Smooth muscle cell of the brain vasculature (primary cell): ENCODE measurements at regions not wholly inside any gene's neighbourhood (a gene's known extent, or its start where the extent isn't known, plus 50 kb on each side); places are given as distances from the start of the nearest gene placed in this dataset.

Experiments used
- DNase-seq: peaks from one replicate; pipeline ENCODE4 v3.0.0-alpha.2; 2012; ENCODE audit warnings: low read depth, low spot score

DNA sequence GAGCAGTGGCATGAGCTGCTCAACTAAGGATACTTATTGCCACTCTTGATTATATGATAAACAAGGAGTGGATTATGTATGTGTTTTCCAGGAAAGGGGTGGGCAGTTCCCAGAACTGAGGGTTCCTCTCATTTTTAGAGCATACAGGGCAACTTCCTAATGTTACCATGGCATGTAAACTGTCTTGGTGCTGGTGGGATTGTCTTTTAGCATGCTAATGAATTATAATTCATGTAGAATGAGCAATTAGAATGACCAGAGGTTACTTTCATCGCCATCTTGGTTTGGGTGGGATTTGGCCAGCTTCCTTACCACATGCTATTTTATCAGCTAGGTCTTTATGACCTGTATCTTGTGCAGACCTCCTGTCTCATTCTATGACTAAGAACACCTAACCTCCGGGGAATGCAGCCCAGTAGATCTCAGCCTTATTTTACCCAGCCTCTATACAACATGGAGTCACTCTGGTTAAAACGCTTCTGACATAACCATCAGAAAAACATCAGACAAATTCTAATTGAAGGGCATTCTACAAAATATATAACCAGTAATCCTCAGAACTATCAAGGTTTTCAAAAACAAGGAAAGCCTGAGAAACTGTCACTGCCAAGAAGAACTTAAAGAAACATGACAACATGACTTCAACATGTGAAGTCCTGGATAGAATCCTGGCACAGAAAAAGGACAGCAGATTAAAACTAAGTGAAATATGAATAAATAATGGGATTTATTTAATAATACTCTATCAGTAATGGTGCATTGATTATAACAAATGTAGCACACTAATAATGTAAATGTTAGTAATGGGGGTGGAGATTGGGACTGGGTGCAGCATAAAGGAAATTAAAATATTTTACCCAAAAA is 365.0 kb downstream of the SEMA3D start:
- DNase-seq = no peak

GRCh38 chr7:84820481-84820880 is 366.4 kb downstream of the SEMA3D start:
- DNase-seq = no peak

GRCh38 chr7:84817016-84817415 is 369.8 kb downstream of the SEMA3D start:
- no peak for DNase-seq

DNA sequence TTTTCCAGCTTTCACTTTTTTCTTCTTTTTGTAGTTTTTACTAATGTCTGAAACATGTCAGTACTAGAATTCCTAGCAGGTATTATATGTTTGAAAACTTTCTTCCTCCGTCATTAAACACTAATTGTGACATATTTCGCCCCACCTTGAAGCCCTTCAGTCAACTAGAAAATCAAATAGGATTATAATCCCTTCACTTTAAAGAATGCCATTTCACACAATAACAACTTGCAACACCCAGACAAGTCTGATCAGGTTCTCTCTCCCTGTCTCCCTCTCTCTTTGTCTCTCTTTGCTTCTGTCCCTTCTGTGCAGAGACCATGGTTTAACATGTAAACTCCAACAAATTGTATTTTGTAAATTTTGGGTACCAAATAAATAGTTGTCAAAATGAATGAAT is 373.5 kb downstream of the SEMA3D start:
- no peak for DNase-seq

- DNase-seq = no peak
Measured at GRCh38 chr7:84812021-84812420, 374.8 kb downstream of the SEMA3D start.

- no peak for DNase-seq
Measured at GRCh38 chr7:84811362-84811761, 375.5 kb downstream of the SEMA3D start.

GRCh38 chr7:84809877-84810276 is 377.0 kb downstream of the SEMA3D start:
- DNase-seq = no peak

GRCh38 chr7:84803979-84804378 is 382.9 kb downstream of the SEMA3D start:
- no peak for DNase-seq

DNA sequence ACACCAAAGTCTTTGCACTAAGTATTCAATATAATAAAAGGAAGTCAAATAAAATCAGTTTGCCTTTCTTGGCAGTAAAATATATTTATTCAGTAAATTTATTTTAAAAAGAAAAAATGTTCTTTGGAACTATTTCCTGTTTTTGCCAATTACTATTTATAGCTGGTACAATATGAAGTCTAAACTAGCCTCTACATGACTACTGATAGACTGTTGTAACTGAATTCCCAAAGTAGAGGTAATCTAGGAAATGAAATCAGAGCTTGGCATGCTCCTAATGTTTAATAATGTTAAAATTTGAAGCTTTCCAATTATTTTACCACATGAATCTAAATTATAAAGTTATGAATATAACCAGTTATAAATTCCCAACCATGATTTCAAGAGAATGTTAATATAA is 385.5 kb downstream of the SEMA3D start:
- no peak for DNase-seq

- no peak for DNase-seq
Measured at GRCh38 chr7:84800846-84801245, 386.0 kb downstream of the SEMA3D start.

- no peak for DNase-seq
Measured at GRCh38 chr7:84799106-84799505, 387.8 kb downstream of the SEMA3D start.

GRCh38 chr7:84792231-84792893 is 394.5 kb downstream of the SEMA3D start:
- DNase-seq = no peak

DNA sequence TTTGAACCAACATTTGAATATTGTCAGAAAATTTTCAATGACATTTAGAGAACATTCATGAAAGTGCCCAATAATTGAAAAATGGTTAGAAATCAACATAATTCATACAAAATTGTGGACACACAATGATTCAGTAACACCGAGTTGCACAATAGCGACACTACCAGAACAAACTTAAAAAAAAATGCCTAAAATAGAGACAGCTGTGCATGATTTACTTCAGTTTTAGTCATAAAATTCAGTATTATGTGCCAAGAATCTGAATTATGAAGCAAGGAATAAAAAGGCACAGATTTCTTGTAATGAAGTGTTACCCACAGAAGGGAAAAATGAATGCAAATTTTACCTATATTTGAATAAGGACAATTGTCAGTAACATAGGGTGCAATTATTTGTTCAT is 396.0 kb downstream of the SEMA3D start:
- DNase-seq = no peak

DNA sequence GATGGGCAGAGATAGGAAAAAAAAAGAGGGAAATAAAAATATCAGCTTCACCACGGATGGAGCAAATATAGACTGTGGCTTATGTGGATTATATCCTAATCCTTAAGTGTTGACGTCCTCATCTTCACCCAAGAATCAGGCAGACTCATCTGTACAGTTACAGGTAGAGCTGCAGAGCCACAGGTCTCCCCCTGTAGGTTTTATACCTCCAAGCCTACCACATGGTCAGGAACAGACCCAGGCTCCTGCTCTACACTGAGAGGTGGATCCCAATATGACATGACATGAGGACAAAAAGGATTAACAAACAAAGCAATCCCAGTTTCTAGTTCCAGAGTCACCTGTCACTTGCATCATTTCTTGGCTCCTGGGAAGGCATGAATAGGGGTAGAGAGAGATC is 400.8 kb downstream of the SEMA3D start:
- no peak for DNase-seq

DNA sequence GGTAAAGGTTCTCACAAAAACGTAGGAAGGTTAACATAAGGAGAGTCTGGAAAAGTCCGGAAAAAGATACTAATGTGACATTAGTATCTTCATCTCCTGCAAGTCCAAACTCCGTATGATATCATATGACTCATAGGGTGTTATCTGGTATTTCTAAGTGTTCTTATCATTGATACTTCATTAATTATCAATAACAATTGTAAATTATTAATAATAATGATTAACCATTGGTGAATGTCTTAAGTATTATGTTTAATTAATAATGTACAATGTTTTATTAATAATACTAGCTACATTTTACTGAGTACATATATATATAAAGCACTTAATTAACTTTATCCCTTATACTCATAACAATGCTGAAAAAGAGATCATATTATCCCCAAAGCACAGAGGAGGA is 402.4 kb downstream of the SEMA3D start:
- DNase-seq = no peak

GRCh38 chr7:84783141-84783778 is 403.6 kb downstream of the SEMA3D start:
- no peak for DNase-seq

DNA sequence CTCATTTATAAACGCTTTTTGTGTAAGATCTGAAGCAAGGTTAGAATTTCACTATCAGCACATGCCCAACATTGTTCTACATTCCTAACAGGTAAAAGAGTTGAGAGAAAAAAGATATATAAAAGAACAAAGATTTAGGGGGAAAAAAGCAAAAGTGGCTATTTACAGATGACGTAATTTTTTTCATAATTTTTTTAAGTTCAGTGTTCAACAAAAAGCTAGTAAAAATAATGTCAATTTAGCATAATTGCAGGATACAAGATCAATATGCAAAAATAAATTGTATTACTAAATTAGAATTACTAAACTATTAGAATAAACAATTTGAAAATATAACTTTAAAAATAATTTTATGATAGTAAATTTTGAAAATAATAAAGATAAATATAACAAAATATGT is 405.0 kb downstream of the SEMA3D start:
- no peak for DNase-seq

GRCh38 chr7:84780158-84781124 is 406.4 kb downstream of the SEMA3D start:
- no peak for DNase-seq

DNA sequence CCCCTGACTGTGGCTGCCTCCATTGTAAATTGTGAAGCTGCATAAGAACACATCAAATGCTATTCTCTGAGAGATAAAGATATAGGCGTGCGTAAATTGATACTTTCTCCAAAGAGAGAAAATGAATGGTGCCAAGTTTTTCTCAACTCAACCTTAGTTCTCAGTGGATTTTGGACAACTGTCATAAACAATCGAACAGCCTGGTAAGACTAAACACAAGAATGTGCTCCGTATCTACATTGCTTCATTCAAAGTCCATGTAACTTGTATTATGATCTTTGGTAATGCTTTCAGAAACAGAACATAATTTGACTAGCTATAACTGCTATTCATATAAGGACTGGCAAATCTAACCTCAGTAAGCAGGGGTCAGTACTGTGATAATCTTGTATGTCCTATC is 429.1 kb downstream of the SEMA3D start:
- DNase-seq = no peak

DNA sequence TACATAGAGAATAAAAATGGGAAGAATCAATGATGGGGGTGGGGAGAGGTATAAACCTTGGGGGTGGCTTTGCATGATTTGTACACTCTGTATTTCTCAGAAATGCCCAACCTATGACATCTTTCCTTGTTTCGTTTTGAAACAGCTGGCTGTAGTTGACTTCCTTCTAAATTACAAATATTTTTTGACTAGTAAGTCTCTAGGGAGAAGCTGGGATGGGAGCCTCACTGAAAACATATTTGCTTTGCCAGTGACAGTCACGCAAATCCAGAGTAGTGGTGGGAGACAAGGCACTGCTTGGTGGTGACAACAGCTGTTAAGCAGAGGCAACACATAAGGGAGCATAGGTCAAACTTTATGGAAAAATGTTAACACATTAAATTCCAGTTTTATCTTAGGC is 440.5 kb downstream of the SEMA3D start:
- no peak for DNase-seq

DNA sequence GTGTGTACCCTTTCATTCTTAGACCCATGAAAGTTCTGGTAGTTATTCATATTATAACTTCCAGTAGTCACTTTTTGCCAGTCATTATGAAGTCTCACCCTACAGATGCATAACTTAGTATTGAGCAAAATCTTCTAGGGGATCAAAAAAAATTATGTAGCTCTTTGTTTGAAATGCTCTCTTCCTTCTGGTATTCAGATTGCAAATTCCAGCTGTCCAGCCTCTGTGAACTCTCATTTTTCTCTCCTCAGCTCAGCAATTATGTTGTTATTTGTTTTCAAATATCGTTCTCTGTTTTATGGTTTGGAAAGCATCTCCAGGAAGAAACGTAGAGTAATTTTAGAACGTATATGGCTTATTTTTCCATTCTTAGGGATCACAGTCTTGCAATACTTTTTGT is 442.5 kb downstream of the SEMA3D start:
- DNase-seq = no peak
